Heart left ventricle (tissue), 16 donors: ENCODE measurements at regions not wholly inside any gene's neighbourhood (a gene's known extent, or its start where the extent isn't known, plus 50 kb on each side); places are given as distances from the start of the nearest gene placed in this dataset.

Experiments
- ATAC-seq, 4 donors: fragments of 200-7000 bp; cut with Tn5 transposase; one replicate each; pipeline ENCODE4 v1.9.1; 2020 to 2022; ENCODE audit warnings: moderate library complexity in 4 of 4, mild to moderate bottlenecking in 3 of 4, moderate number of reproducible peaks in 1 of 4
- DNase-seq, 5 donors: peaks; one replicate each; pipeline ENCODE4 v3.0.0-alpha.2; 2020
- H3K27ac ChIP-seq, 12 donors: fragments of 200-600 bp; sonication (generic) in 4 of 12; one replicate each; pipeline versions ENCODE4 v1.5.0 to v1.8.0; 2016 to 2022; ENCODE audit warnings: mild to moderate bottlenecking in 2 of 12
- H3K27me3 ChIP-seq, 9 donors: fragments of 200-600 bp; sonication (generic) in 2 of 9; one replicate each; pipeline versions ENCODE4 v1.5.1 to v1.8.0; 2016 to 2022; ENCODE audit warnings: mild to moderate bottlenecking in 3 of 9
- H3K36me3 ChIP-seq, 9 donors: fragments of 200-600 bp; sonication (generic) in 2 of 9; one replicate each; pipeline versions ENCODE4 v1.5.0 to v1.8.0; 2018 to 2022; ENCODE audit warnings: mild to moderate bottlenecking in 2 of 9
- H3K4me1 ChIP-seq, 12 donors: fragments of 200-600 bp; sonication (generic) in 4 of 12; one replicate each; pipeline versions ENCODE4 v1.5.0 to v1.8.0; 2016 to 2022; ENCODE audit warnings: mild to moderate bottlenecking in 3 of 12
- H3K4me3 ChIP-seq, 12 donors: fragments of 200-600 bp; sonication (generic) in 4 of 12; one replicate each; pipeline versions ENCODE4 v1.5.0 to v1.8.0; 2017 to 2022; ENCODE audit warnings: mild to moderate bottlenecking in 9 of 12, moderate library complexity in 4 of 12
- H3K9me3 ChIP-seq, 12 donors: fragments of 200-600 bp; sonication (generic) in 4 of 12; one replicate each; pipeline versions ENCODE4 v1.5.0 to v1.8.0; 2016 to 2022; ENCODE audit warnings: mild to moderate bottlenecking in 1 of 12
- POLR2A ChIP-seq, 2 donors: fragments of 450-650 bp; IDR thresholded peaks; one replicate each; pipeline ENCODE4 v1.6.1; 2017; ENCODE audit warnings: antibody characterized with exemption in 2 of 2, mild to moderate bottlenecking in 2 of 2, moderate library complexity in 2 of 2
- WGBS, 4 donors: extraction: QIAGEN DNeasy Blood & Tissue Kit in 2 of 4; methylation state at CpG; one replicate each; pipeline versions ENCODE4 v1.1.5 to v1.1.7; 2013 to 2018; 5-methylcytosine and 5-hydroxymethylcytosine counted together
- intact Hi-C, 10 donors: fragments of 100-400 bp; cut with DNase I; formaldehyde crosslinking; loops; one replicate each; pipeline versions ENCODE4 v1.11.1 to v1.14.2; 2022
- TF ChIP-seq, protein P1 (sequence below), 12 donors: fragments of 200-600 bp; sonication (generic) in 4 of 12; IDR thresholded peaks; one replicate each; pipeline versions ENCODE4 v1.5.0 to v1.8.0; 2018 to 2022; ENCODE audit warnings: antibody characterized with exemption in 12 of 12, mild to moderate bottlenecking in 5 of 12
- donor health status: ischemic (EF 13 %, LVEDD 7.1; RV severe dilation, severe dysfunction).
- donor health status: healthy with polysubstance abuse.
- donor health status: DM: no; HTN: yes; CAD: no.
- donor health status: DM: no; HTN: no; CAD: no.
- donor health status: ischemic (EF 25% LVEDD 6.9; RV normal size, moderate dysfunction).
- donor health status: ischemic (EF 25% LVEDD 5.7; RV mildly dilated, moderate dysfunction).
- donor health status: healthy.
- donor health status: DM: yes; HTN: yes; CAD: no.
- donor health status: ischemic (EF 35%, LVEDD 5.7; RV mildly dilated, moderate dysfunction).
- donor health status: nonischemic (EF 11% LVEDD 7.7; RV severe dilation, severe dysfunction).
- donor health status: DM: yes; HTN: yes; CAD: no.
- donor health status: PGD.
- donor health status: ischemic (EF 29% LVEDD 5.4; RV normal size, mild dysfunction).
- donor health status: nonischemic (EF 23%, LVEDD 6.1; RV moderate dilation, normal function).

DNA sequence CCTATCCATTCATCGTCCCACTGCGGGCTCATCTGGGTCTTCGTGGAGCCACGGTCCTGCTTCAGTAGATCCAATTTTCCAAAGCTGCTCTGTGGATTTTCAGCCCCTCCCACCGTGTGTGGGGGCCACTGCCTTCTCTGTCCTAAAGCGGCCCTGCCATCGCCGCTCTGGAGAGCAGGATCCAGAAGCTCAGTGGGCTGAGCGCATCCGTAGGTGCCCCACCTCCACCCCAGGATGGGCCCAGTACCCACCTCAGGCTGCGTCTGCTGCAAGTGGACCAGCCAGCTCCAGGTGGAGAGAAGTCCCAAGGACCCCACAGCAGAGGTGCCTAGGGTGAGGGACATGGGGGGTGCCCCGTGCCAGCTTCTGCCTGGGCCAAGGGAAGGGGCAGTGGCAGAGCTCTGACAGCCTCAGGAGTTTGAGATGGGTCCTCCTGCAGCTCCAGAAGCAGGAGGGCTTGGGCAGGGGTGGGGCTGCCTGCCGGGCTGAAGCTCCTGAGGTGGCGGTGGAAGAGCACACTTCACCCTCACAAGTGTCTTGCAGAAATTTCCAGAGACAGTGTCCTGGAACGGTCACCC lies 148.1 kb upstream of the C14orf180 start:
- intact Hi-C loops = no loop called here
- ATAC-seq (no peak), DNase-seq (peak in 1 of 5 donors; percentile 44)
- peaks cover 0 to 11% (median 8%) of the 10 kb centered on the region in 12 donors for H3K4me1 ChIP-seq
- H3K27me3 ChIP-seq = no peaks in the 10 kb centered on the region
- no peaks in the 10 kb centered on the region for H3K9me3 ChIP-seq
- TF ChIP-seq, protein P1, sequence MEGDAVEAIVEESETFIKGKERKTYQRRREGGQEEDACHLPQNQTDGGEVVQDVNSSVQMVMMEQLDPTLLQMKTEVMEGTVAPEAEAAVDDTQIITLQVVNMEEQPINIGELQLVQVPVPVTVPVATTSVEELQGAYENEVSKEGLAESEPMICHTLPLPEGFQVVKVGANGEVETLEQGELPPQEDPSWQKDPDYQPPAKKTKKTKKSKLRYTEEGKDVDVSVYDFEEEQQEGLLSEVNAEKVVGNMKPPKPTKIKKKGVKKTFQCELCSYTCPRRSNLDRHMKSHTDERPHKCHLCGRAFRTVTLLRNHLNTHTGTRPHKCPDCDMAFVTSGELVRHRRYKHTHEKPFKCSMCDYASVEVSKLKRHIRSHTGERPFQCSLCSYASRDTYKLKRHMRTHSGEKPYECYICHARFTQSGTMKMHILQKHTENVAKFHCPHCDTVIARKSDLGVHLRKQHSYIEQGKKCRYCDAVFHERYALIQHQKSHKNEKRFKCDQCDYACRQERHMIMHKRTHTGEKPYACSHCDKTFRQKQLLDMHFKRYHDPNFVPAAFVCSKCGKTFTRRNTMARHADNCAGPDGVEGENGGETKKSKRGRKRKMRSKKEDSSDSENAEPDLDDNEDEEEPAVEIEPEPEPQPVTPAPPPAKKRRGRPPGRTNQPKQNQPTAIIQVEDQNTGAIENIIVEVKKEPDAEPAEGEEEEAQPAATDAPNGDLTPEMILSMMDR (IDR thresholded peaks at IDR 0.05) = no peak
- no peak for TF ChIP-seq POLR2A (IDR thresholded peaks at IDR 0.05)
- no peak overlapping the region for H3K27ac ChIP-seq
- H3K36me3 ChIP-seq = no peaks in the 10 kb centered on the region
- 88 to 94% (median 91%) methylated on average over 11 to 15 of the region's 15 CpGs for WGBS, 4 donors
- no peak overlapping the region for H3K4me3 ChIP-seq

DNA sequence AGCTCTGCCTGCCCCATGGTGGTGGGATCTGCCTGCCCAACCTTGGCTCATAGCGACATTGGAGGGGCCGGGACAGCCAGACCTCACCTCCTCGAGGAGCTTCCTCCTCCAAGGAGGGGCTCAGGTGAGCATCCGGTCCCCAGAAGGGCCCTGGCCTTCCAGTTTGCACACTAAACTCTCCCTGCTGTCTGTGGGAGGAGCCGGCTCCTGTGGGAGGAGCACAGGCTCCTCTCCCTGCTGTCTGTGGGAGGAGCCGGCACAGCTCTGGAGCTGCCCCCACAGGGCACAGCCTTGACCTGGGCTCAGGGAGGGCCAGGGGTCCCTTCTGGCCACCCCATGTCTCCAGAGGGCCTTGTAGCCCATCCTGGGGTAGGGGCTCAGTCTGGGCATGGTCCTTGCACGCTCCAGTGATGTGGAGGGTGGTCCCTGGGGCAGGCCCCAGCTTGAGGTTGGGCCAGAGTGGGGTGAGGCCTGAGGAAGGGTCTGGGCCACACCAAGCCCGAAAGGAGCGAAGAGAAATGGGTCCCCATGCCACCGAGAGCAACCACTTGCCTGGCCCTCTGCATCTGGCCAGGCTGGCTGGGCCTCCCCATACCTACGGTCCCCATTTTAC lies 147.5 kb upstream of the C14orf180 start:
- Histone ChIP-seq H3K4me3 (no peak overlapping the region), H3K9me3 (no peaks in the 10 kb centered on the region), H3K4me1 (peaks cover 0 to 17% (median 13%) of the 10 kb centered on the region in 12 donors), H3K36me3 (no peaks in the 10 kb centered on the region), H3K27me3 (no peaks in the 10 kb centered on the region), H3K27ac (no peak overlapping the region)
- DNase-seq (peak in 1 of 5 donors; percentile 53), ATAC-seq (no peak)
- intact Hi-C loops = no loop called here
- WGBS, 4 donors = 75 to 93% (median 78%) methylated on average over 5 to 11 of the region's 11 CpGs
- TF ChIP-seq, protein P1 (IDR thresholded peaks at IDR 0.05) = no peak
- no peak for TF ChIP-seq POLR2A (IDR thresholded peaks at IDR 0.05)

DNA sequence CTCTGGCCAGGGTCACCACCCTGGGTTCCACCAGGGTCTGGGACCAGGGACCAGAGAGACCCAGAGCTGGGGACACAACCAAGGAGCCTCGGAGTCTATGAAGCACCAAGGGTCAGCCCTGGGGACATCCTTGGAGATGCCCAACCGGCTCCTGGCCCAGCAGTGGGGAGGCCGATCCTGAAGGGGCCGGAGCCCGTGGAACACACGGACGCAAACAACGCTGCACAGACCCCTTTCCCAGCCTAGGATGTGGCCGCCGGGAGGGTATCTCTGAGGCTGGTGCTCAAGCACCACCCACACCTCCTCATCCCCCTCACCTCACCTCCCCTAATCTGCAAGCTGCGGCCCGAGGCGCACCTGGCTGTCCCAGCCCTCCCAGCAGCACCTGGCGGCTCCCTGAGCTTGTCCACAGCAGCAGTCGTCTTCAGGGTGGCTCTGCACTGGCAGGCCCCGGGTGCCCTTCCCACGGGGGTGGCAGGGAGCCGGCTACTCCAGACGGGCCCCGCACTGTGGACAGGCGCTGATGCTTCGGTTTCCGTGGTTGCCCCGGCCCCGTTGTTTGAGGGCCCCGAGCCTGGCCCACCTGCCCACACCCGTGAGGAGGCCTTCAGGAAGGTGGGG lies 146.8 kb upstream of the C14orf180 start:
- H3K27ac ChIP-seq = no peak overlapping the region
- TF ChIP-seq POLR2A (IDR thresholded peaks at IDR 0.05) = no peak
- TF ChIP-seq, protein P1 (IDR thresholded peaks at IDR 0.05) = no peak
- H3K9me3 ChIP-seq = no peaks in the 10 kb centered on the region
- no peaks in the 10 kb centered on the region for H3K27me3 ChIP-seq
- ATAC-seq (no peak), DNase-seq (peak in 1 of 5 donors; percentile 58)
- no peak overlapping the region for H3K4me3 ChIP-seq
- H3K4me1 ChIP-seq = peaks cover 0 to 23% (median 13%) of the 10 kb centered on the region in 12 donors
- 84 to 92% (median 90%) methylated on average over 11 to 27 of the region's 27 CpGs for WGBS, 4 donors
- no peaks in the 10 kb centered on the region for H3K36me3 ChIP-seq
- intact Hi-C loops = no loop called here

DNA sequence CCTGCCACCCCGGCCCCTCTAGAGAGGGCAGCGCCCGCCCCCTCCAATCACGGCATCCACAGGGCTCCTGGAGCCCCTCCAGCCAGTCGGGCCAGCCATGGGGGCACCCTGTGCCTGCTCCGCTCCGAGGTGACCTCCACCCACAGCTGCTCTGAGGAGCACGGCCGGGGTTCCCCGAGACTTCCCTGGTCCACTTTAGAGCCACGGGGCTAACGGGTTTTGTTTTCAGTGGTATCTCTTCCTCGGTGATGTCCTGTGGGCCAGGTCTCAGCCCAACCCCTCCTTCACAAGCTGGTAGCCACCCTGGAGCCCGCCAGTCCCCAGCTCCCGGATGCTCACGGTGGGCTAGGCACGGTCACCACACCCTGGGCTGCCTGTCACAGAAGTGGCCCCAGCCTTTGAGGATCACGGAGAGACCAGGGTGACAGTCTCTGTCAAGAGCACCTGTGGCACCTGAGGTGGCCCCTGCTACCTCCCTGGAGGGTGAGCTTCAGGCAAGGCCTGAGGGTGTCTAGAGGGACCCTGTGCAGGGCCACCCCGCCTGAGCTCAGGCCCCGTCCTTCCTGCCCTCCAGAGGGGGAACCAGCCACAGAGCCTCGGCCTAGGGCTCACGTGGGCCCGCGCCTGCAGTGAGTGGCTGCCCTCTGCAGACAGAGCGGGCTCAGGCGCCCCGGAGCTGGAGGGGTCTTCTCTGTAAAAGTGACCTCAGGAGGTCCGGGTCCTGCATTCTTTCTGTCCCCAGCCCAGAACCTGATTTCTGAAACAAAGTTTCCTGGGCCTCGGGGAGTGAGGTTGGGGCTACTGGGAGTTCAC lies 146.0 kb upstream of the C14orf180 start:
- 92 to 93% (median 93%) methylated on average over 24 to 29 of the region's 29 CpGs for WGBS, 4 donors
- intact Hi-C loops = no loop called here
- no peaks in the 10 kb centered on the region for H3K36me3 ChIP-seq
- peaks cover 0 to 24% (median 13%) of the 10 kb centered on the region in 12 donors for H3K4me1 ChIP-seq
- H3K4me3 ChIP-seq = no peak overlapping the region
- H3K27me3 ChIP-seq = no peaks in the 10 kb centered on the region
- no peak for TF ChIP-seq POLR2A (IDR thresholded peaks at IDR 0.05)
- TF ChIP-seq, protein P1 (IDR thresholded peaks at IDR 0.05) = no peak
- no peak overlapping the region for H3K27ac ChIP-seq
- peaks cover 0 to under 1% (median 0%) of the 10 kb centered on the region in 12 donors for H3K9me3 ChIP-seq
- peak in 1 of 5 donors; percentile 54 for DNase-seq
- ATAC-seq = no peak
